Fibroblast of pulmonary artery (primary cell): ENCODE measurements at regions not wholly inside any gene's neighbourhood (a gene's known extent, or its start where the extent isn't known, plus 50 kb on each side); places are given as distances from the start of the nearest gene placed in this dataset.

Experiments
- DNase-seq: peaks from one replicate; pipeline ENCODE4 v3.0.0-alpha.2; 2010; ENCODE audit warnings: low read depth
- H3K4me3 ChIP-seq: replicated peaks from 2 replicates; pipeline ENCODE4 v1.5.1; 2011; ENCODE audit warnings: low read depth, mild to moderate bottlenecking, control low read depth, low read length, moderate library complexity
- CTCF ChIP-seq: IDR thresholded peaks from 2 replicates; pipeline ENCODE4 v1.5.1; 2011; ENCODE audit warnings: mild to moderate bottlenecking, control low read depth, low read length, inconsistent platforms; ENCODE audit errors: missing control alignments

GRCh38 chr20:6919792-6920468 is 152.4 kb downstream of the BMP2 start:
- TF ChIP-seq CTCF = no peak
- DNase-seq = no peak

GRCh38 chr20:6920991-6921613 is 153.6 kb downstream of the BMP2 start:
- H3K4me3 ChIP-seq = no peak overlapping the region
- no peak for TF ChIP-seq CTCF
- DNase-seq = no peak

More at GRCh38 chr20:6919792-6920468, 152.4 kb downstream of the BMP2 start:
- no peak overlapping the region for H3K4me3 ChIP-seq

GRCh38 chr20:6921717-6922386 is 154.4 kb downstream of the BMP2 start:
- no peak for DNase-seq
- H3K4me3 ChIP-seq = no peak overlapping the region
- no peak for TF ChIP-seq CTCF

- TF ChIP-seq CTCF = no peak
- DNase-seq = no peak
- H3K4me3 ChIP-seq = no peak overlapping the region
These were observed 157.2 kb downstream of the BMP2 start for GRCh38 chr20:6924681-6925080.

GRCh38 chr20:6925744-6926278 is 158.3 kb downstream of the BMP2 start:
- no peak for TF ChIP-seq CTCF
- no peak overlapping the region for H3K4me3 ChIP-seq
- no peak for DNase-seq

GRCh38 chr20:6940048-6940447 is 172.6 kb downstream of the BMP2 start:
- peak; percentile 6 for DNase-seq
- TF ChIP-seq CTCF = no peak
- no peak overlapping the region for H3K4me3 ChIP-seq
